Activated T-cell treated with anti-CD3 and anti-CD28 coated beads, Interleukin-2, amount 50 U/mL, for 4 hours (primary cell): ENCODE measurements at regions not wholly inside any gene's neighbourhood (a gene's known extent, or its start where the extent isn't known, plus 50 kb on each side); places are given as distances from the start of the nearest gene placed in this dataset.

Experiments
- ATAC-seq, 2 donors: fragments of 200-7000 bp; cut with Tn5 transposase; one replicate each; pipeline ENCODE4 v1.10.0; 2021
- DNase-seq: peaks from one replicate; pipeline ENCODE4 v3.0.0-alpha.2; 2020
- H3K27me3 Mint-ChIP-seq: one replicate; pipeline ENCODE4 v1.8.0; 2021; ENCODE audit warnings: low read depth, mixed read lengths
- H3K36me3 Mint-ChIP-seq: one replicate; pipeline ENCODE4 v1.8.0; 2022; ENCODE audit warnings: mixed read lengths; ENCODE audit not compliant: insufficient read depth
- H3K4me1 Mint-ChIP-seq: one replicate; pipeline ENCODE4 v1.8.0; 2021; ENCODE audit warnings: low read depth, mixed read lengths
- H3K4me3 Mint-ChIP-seq: one replicate; pipeline ENCODE4 v1.8.0; 2021; ENCODE audit warnings: mild to moderate bottlenecking, moderate library complexity, mixed read lengths
- H3K9me3 Mint-ChIP-seq: one replicate; pipeline ENCODE4 v1.8.0; 2021; ENCODE audit warnings: mixed read lengths

GRCh38 chr9:78811622-78812276 is 514.8 kb downstream of the PSAT1 start:
- peaks cover 2% of the 10 kb centered on the region for H3K27me3 Mint-ChIP-seq
- no peaks in the 10 kb centered on the region for H3K9me3 Mint-ChIP-seq
- no peak for DNase-seq
- H3K36me3 Mint-ChIP-seq = no peaks in the 10 kb centered on the region
- no peak overlapping the region for H3K4me3 Mint-ChIP-seq
- ATAC-seq = no peak
- H3K4me1 Mint-ChIP-seq = no peaks in the 10 kb centered on the region

DNA sequence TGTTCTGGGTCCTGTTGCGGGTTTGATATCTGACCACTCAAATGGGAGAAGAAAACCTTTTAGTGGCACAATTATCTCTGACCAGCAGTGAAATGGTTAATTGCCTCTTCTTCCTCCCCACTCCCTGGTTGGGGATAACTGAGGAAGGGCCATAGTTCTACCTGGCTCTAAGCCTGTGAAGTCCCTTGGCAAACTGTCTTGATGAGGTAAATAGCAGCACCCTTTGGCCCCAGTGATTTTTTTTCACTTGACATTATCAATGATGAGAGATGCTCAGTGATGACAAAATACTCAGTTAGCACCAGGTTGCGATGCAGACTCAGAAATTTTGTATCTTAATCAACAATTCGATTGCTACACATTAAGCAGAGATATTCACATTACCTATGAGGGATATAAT is 515.7 kb downstream of the PSAT1 start:
- Mint-ChIP-seq H3K9me3 (no peaks in the 10 kb centered on the region), H3K36me3 (no peaks in the 10 kb centered on the region), H3K4me3 (no peak overlapping the region), H3K27me3 (peaks cover 2% of the 10 kb centered on the region), H3K4me1 (no peaks in the 10 kb centered on the region)
- DNase-seq = no peak
- no peak for ATAC-seq

- peaks cover 2% of the 10 kb centered on the region for H3K27me3 Mint-ChIP-seq
- no peak for ATAC-seq
Observed at GRCh38 chr9:78813602-78814180, 516.8 kb downstream of the PSAT1 start.

GRCh38 chr9:78821126-78821822 is 524.3 kb downstream of the PSAT1 start:
- peaks cover 4% of the 10 kb centered on the region for H3K4me1 Mint-ChIP-seq
- H3K36me3 Mint-ChIP-seq = no peaks in the 10 kb centered on the region
- ATAC-seq = peak; percentile 41 to 51
- DNase-seq = no peak
- H3K4me3 Mint-ChIP-seq = peak overlapping the region; percentile 58
- H3K27me3 Mint-ChIP-seq = no peaks in the 10 kb centered on the region
- no peaks in the 10 kb centered on the region for H3K9me3 Mint-ChIP-seq

More at GRCh38 chr9:78813602-78814180, 516.8 kb downstream of the PSAT1 start:
- no peak for DNase-seq
- Mint-ChIP-seq H3K9me3 (no peaks in the 10 kb centered on the region), H3K4me1 (no peaks in the 10 kb centered on the region), H3K4me3 (no peak overlapping the region), H3K36me3 (no peaks in the 10 kb centered on the region)

DNA sequence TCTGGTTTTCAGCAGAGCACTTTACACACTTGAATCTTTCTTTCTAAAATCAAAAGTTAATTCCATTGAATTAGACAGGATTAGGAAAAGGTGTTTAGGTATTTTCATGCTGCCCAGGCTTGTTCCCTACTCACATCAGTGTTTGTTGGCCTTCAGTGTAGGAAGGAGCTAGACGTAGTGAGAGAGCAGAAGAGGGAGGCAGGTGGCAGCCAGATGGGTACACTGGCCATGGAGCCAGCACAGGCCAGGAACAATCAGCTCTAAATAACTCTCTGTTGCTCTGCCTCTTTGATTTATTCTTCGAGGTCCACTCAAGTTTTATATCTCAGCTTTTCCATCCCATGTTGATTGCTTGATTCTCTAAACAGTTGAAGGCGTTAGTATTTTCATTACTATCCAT is 529.6 kb downstream of the PSAT1 start:
- no peak for ATAC-seq
- Mint-ChIP-seq H3K36me3 (no peaks in the 10 kb centered on the region), H3K9me3 (no peaks in the 10 kb centered on the region), H3K27me3 (peaks cover 4% of the 10 kb centered on the region), H3K4me1 (no peaks in the 10 kb centered on the region), H3K4me3 (no peak overlapping the region)
- no peak for DNase-seq

GRCh38 chr9:78828521-78828920 is 531.6 kb downstream of the PSAT1 start:
- no peak overlapping the region for H3K4me3 Mint-ChIP-seq
- no peaks in the 10 kb centered on the region for H3K4me1 Mint-ChIP-seq
- no peaks in the 10 kb centered on the region for H3K9me3 Mint-ChIP-seq
- no peak for ATAC-seq
- no peak for DNase-seq
- no peaks in the 10 kb centered on the region for H3K36me3 Mint-ChIP-seq
- peaks cover 4% of the 10 kb centered on the region for H3K27me3 Mint-ChIP-seq

GRCh38 chr9:78830301-78830700 is 533.4 kb downstream of the PSAT1 start:
- no peaks in the 10 kb centered on the region for H3K36me3 Mint-ChIP-seq
- no peaks in the 10 kb centered on the region for H3K9me3 Mint-ChIP-seq
- H3K4me1 Mint-ChIP-seq = no peaks in the 10 kb centered on the region
- ATAC-seq (no peak), DNase-seq (no peak)
- H3K27me3 Mint-ChIP-seq = peaks cover 4% of the 10 kb centered on the region
- no peak overlapping the region for H3K4me3 Mint-ChIP-seq

GRCh38 chr9:78831726-78832125 is 534.8 kb downstream of the PSAT1 start:
- Mint-ChIP-seq H3K9me3 (no peaks in the 10 kb centered on the region), H3K4me1 (no peaks in the 10 kb centered on the region), H3K36me3 (no peaks in the 10 kb centered on the region), H3K27me3 (peaks cover 4% of the 10 kb centered on the region), H3K4me3 (no peak overlapping the region)
- ATAC-seq (no peak), DNase-seq (no peak)

DNA sequence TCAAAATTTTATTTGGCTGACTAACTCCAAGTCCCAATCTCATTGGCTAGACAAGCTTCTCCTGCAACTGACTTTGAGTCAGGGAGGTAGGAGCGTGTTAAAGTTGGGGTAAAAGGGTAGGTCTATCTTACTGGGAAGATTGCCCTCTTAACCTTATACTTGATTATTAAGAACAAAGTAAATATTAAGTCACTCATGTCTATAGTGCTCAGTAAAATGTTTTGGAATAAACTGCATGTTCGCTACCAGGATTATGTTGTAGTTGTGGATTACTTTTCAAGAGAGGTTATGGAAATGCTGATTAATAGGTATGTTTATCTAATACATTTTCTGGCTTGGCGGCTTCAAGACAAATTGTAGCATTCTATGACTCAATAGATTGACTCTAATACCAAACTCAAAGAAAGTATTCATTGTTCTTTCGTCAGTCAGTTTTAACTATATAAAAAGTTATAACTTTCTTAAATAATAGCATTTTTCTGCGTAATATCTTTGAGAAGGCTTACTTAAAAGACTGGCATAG is 539.1 kb downstream of the PSAT1 start:
- Mint-ChIP-seq H3K27me3 (no peaks in the 10 kb centered on the region), H3K4me1 (no peaks in the 10 kb centered on the region), H3K36me3 (no peaks in the 10 kb centered on the region), H3K4me3 (no peak overlapping the region), H3K9me3 (no peaks in the 10 kb centered on the region)
- DNase-seq = no peak
- no peak for ATAC-seq

GRCh38 chr9:78839252-78839651 is 542.3 kb downstream of the PSAT1 start:
- peaks cover 14% of the 10 kb centered on the region for H3K9me3 Mint-ChIP-seq
- DNase-seq = no peak
- no peaks in the 10 kb centered on the region for H3K27me3 Mint-ChIP-seq
- no peak for ATAC-seq
- H3K36me3 Mint-ChIP-seq = no peaks in the 10 kb centered on the region
- no peak overlapping the region for H3K4me3 Mint-ChIP-seq
- H3K4me1 Mint-ChIP-seq = no peaks in the 10 kb centered on the region

GRCh38 chr9:78848061-78848460 is 551.1 kb downstream of the PSAT1 start:
- no peak overlapping the region for H3K4me3 Mint-ChIP-seq
- H3K4me1 Mint-ChIP-seq = no peaks in the 10 kb centered on the region
- ATAC-seq = no peak
- no peaks in the 10 kb centered on the region for H3K27me3 Mint-ChIP-seq
- DNase-seq = no peak
- H3K9me3 Mint-ChIP-seq = peaks cover 21% of the 10 kb centered on the region
- no peaks in the 10 kb centered on the region for H3K36me3 Mint-ChIP-seq

- H3K36me3 Mint-ChIP-seq = no peaks in the 10 kb centered on the region
- no peak overlapping the region for H3K4me3 Mint-ChIP-seq
- ATAC-seq = no peak
- peaks cover 3% of the 10 kb centered on the region for H3K9me3 Mint-ChIP-seq
- H3K27me3 Mint-ChIP-seq = no peaks in the 10 kb centered on the region
- no peak for DNase-seq
- no peaks in the 10 kb centered on the region for H3K4me1 Mint-ChIP-seq
Observed at GRCh38 chr9:78856144-78856543, 559.2 kb downstream of the PSAT1 start.

- H3K36me3 Mint-ChIP-seq = no peaks in the 10 kb centered on the region
- no peak overlapping the region for H3K4me3 Mint-ChIP-seq
Observed at GRCh38 chr9:78856781-78857180, 559.9 kb downstream of the PSAT1 start.

GRCh38 chr9:78857373-78858225 is 560.7 kb downstream of the PSAT1 start:
- no peaks in the 10 kb centered on the region for H3K36me3 Mint-ChIP-seq
- H3K9me3 Mint-ChIP-seq = no peaks in the 10 kb centered on the region
- no peak overlapping the region for H3K4me3 Mint-ChIP-seq

More at GRCh38 chr9:78856781-78857180, 559.9 kb downstream of the PSAT1 start:
- H3K27me3 Mint-ChIP-seq = no peaks in the 10 kb centered on the region
- ATAC-seq (no peak), DNase-seq (no peak)
- H3K9me3 Mint-ChIP-seq = no peaks in the 10 kb centered on the region
- no peaks in the 10 kb centered on the region for H3K4me1 Mint-ChIP-seq

More at GRCh38 chr9:78857373-78858225, 560.7 kb downstream of the PSAT1 start:
- H3K4me1 Mint-ChIP-seq = no peaks in the 10 kb centered on the region
- no peak for DNase-seq
- no peaks in the 10 kb centered on the region for H3K27me3 Mint-ChIP-seq
- ATAC-seq = no peak
